ENCODE measurements at regions not wholly inside any gene's neighbourhood (a gene's known extent, or its start where the extent isn't known, plus 50 kb on each side); places are given as distances from the start of the nearest gene placed in this dataset.

- no peak overlapping the region for H3K4me3 ChIP-seq (ENCODE audit: low read depth, low read length)
- no peak for DNase-seq (ENCODE audit: low read depth)
- TF ChIP-seq CTCF (IDR thresholded peaks at IDR 0.05; ENCODE audit: insufficient read depth, low read depth, low read length, missing control alignments) = no peak
Measured at GRCh38 chr13:30091035-30091434, 216.3 kb downstream of the KATNAL1 start.

GRCh38 chr13:30088312-30088855, 219.0 kb downstream of the KATNAL1 start:
- DNase-seq (ENCODE audit: low read depth) = no peak
- TF ChIP-seq CTCF (IDR thresholded peaks at IDR 0.05; ENCODE audit: insufficient read depth, low read depth, low read length, missing control alignments) = no peak
- H3K4me3 ChIP-seq (ENCODE audit: low read depth, low read length) = no peak overlapping the region

GRCh38 chr13:30085087-30085486, 222.3 kb downstream of the KATNAL1 start:
- no peak overlapping the region for H3K4me3 ChIP-seq (ENCODE audit: low read depth, low read length)
- TF ChIP-seq CTCF (IDR thresholded peaks at IDR 0.05; ENCODE audit: insufficient read depth, low read depth, low read length, missing control alignments) = no peak
- DNase-seq (ENCODE audit: low read depth) = no peak

GRCh38 chr13:30082391-30082790, 225.0 kb downstream of the KATNAL1 start:
- no peak for DNase-seq (ENCODE audit: low read depth)
- TF ChIP-seq CTCF (IDR thresholded peaks at IDR 0.05; ENCODE audit: insufficient read depth, low read depth, low read length, missing control alignments) = no peak
- no peak overlapping the region for H3K4me3 ChIP-seq (ENCODE audit: low read depth, low read length)

- H3K4me3 ChIP-seq (ENCODE audit: low read depth, low read length) = no peak overlapping the region
- no peak for DNase-seq (ENCODE audit: low read depth)
- no peak for TF ChIP-seq CTCF (IDR thresholded peaks at IDR 0.05; ENCODE audit: insufficient read depth, low read depth, low read length, missing control alignments)
Measured at GRCh38 chr13:30081331-30081730, 226.0 kb downstream of the KATNAL1 start.

- TF ChIP-seq CTCF (IDR thresholded peaks at IDR 0.05; ENCODE audit: insufficient read depth, low read depth, low read length, missing control alignments) = no peak
- no peak for DNase-seq (ENCODE audit: low read depth)
- no peak overlapping the region for H3K4me3 ChIP-seq (ENCODE audit: low read depth, low read length)
Measured at GRCh38 chr13:30079501-30079900, 227.8 kb downstream of the KATNAL1 start.

- no peak overlapping the region for H3K4me3 ChIP-seq (ENCODE audit: low read depth, low read length)
- no peak for TF ChIP-seq CTCF (IDR thresholded peaks at IDR 0.05; ENCODE audit: insufficient read depth, low read depth, low read length, missing control alignments)
- peak; percentile 24 for DNase-seq (ENCODE audit: low read depth)
Measured at GRCh38 chr13:30078059-30078458, 227.6 kb upstream of the UBL3 start.

Data from GM12865 (cell line).